ENCODE measurements at regions not wholly inside any gene's neighbourhood (a gene's known extent, or its start where the extent isn't known, plus 50 kb on each side); places are given as distances from the start of the nearest gene placed in this dataset.

DNA sequence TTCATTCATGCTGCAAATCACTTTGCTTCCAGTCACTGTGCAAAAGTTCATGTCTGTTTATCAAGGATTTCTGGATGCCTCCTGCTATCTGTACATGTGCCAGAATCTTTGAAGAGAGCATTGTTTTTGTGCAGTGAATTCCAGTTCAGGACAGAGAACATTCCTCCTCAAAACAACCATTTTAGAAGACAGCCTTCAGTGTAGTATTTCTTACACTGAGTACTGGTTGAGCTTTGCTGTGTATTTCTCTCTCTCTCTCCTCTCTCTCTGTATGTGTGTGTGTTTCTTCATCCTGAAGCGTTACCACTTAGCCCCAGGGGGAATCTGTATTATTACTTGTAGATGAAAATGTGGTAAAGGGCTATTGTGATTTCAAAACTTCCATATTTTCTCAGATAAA lies 123.8 kb upstream of the CHL1 start:
- H3K27me3 ChIP-seq (ENCODE audit: control insufficient read depth, insufficient read depth, low read length) = no peaks in the 10 kb centered on the region
- H3K4me1 ChIP-seq (ENCODE audit: control insufficient read depth, insufficient read depth, low read length) = no peaks in the 10 kb centered on the region
- no peak overlapping the region for H2AK5ac ChIP-seq (ENCODE audit: low read depth, low read length)
- H4K8ac ChIP-seq (ENCODE audit: low read depth in 2 of 2, low read length in 2 of 2) = no peak overlapping the region
- no peak overlapping the region for H2AFZ ChIP-seq (replicated peaks; ENCODE audit: low read length, poor library complexity)
- no peaks in the 10 kb centered on the region for H4K20me1 ChIP-seq (ENCODE audit: insufficient read depth, low read length)
- CTCF ChIA-PET = no interaction called here
- no peak overlapping the region for H2BK120ac ChIP-seq (ENCODE audit: low read depth, low read length)
- H4K5ac ChIP-seq (ENCODE audit: low read depth, low read length) = no peak overlapping the region
- H2BK20ac ChIP-seq (ENCODE audit: low read depth, low read length) = no peak overlapping the region
- POLR2A ChIA-PET (ENCODE audit: unreplicated experiment) = no interaction called here
- TF ChIP-seq CEBPB (IDR thresholded peaks at IDR 0.05; ENCODE audit: low read depth, low read length) (no peak), CHD1 (IDR thresholded peaks at IDR 0.05; ENCODE audit: low read depth, low read length) (no peak), POLR2A (IDR thresholded peaks at IDR 0.05; ENCODE audit: low read depth, low read length) (no peak)
- H4K91ac ChIP-seq (ENCODE audit: insufficient read depth, low read depth, low read length) = no peak overlapping the region
- H3K4me3 ChIP-seq (ENCODE audit: insufficient read depth, low read depth, low read length) = no peak overlapping the region
- no peak overlapping the region for H3K18ac ChIP-seq (ENCODE audit: low read depth, low read length)
- H3K9me3 ChIP-seq (ENCODE audit: control insufficient read depth, insufficient read depth, low read length) = 0 out of 2 replicates have a peak, but pooled peaks cover 2% of the 10 kb centered on the region
- no peak for ATAC-seq (ENCODE audit: low read depth)
- H3K36me3 ChIP-seq (ENCODE audit: control insufficient read depth, insufficient read depth, low read length) = no peaks in the 10 kb centered on the region
- in situ Hi-C loops (cut with MboI; ENCODE audit: low sequenced_read_pairs) (no loop called here), dilution Hi-C loops (cut with HindIII; ENCODE audit: low sequenced_read_pairs, unreplicated experiment) (no loop called here), intact Hi-C loops (cut with micrococcal nuclease) (no loop called here)
- no peak overlapping the region for H3K4me2 ChIP-seq (ENCODE audit: low read depth, low read length)
- no peak for DNase-seq
- no peak overlapping the region for H3K9ac ChIP-seq (ENCODE audit: low read depth, low read length)
- H3K27ac ChIP-seq (ENCODE audit: insufficient read depth, low read length) = no peak overlapping the region
- no peak overlapping the region for H3K23ac ChIP-seq (ENCODE audit: low read depth, low read length)
- no peaks in the 10 kb centered on the region for H3K9me1 ChIP-seq (ENCODE audit: insufficient read depth, low read length)
- no peak overlapping the region for H3K14ac ChIP-seq (replicated peaks; ENCODE audit: low read depth, low read length)
- no peak overlapping the region for H2BK5ac ChIP-seq (ENCODE audit: low read depth, low read length, poor library complexity, severe bottlenecking)
- H2BK15ac ChIP-seq (ENCODE audit: low read depth, low read length) = no peak overlapping the region
- no TSS peak for BruUV-seq (replicated peaks)
- no peak overlapping the region for H2AK9ac ChIP-seq (replicated peaks; ENCODE audit: low read depth, low read length, poor library complexity)
- no peak overlapping the region for H3K4ac ChIP-seq (ENCODE audit: low read depth, low read length)
- H3K79me1 ChIP-seq (ENCODE audit: low read depth in 1 of 2, low read length in 2 of 2) = no peaks in the 10 kb centered on the region
- WGBS, 2 experiments (ENCODE audit: extremely low coverage in 2 of 2, insufficient read length in 1 of 2) = no CpG with 5 or more reads among the region's 1 CpG
- H3K56ac ChIP-seq (ENCODE audit: extremely low read depth, insufficient read depth, low read length) = no peak overlapping the region
